Ishikawa (cell line): ENCODE measurements at regions not wholly inside any gene's neighbourhood (a gene's known extent, or its start where the extent isn't known, plus 50 kb on each side); places are given as distances from the start of the nearest gene placed in this dataset.

Source experiments
- CEBPB ChIP-seq: IDR thresholded peaks from 2 replicates; pipeline ENCODE4 v1.6.1; 2012
- CREB1 ChIP-seq: IDR thresholded peaks from 2 replicates; pipeline ENCODE4 v1.6.1; 2012; ENCODE audit warnings: low read depth
- EGR1 ChIP-seq: IDR thresholded peaks from 2 replicates; pipeline ENCODE4 v1.6.1; 2012
- EP300 ChIP-seq: IDR thresholded peaks from 2 replicates; pipeline ENCODE4 v1.6.1; 2012; ENCODE audit warnings: borderline replicate concordance
- FOXM1 ChIP-seq: IDR thresholded peaks from 2 replicates; pipeline ENCODE4 v1.6.1; 2012; ENCODE audit warnings: low read depth, borderline replicate concordance
- MAX ChIP-seq: IDR thresholded peaks from 2 replicates; pipeline ENCODE4 v1.6.1; 2012
- NFIC ChIP-seq: IDR thresholded peaks from 2 replicates; pipeline ENCODE4 v1.6.1; 2012
- RAD21 ChIP-seq: IDR thresholded peaks from 2 replicates; pipeline ENCODE4 v1.6.1; 2012; ENCODE audit warnings: low read depth
- REST ChIP-seq: IDR thresholded peaks from 2 replicates; pipeline ENCODE4 v1.6.1; 2012; ENCODE audit warnings: low read depth, mild to moderate bottlenecking
- TAF1 ChIP-seq: IDR thresholded peaks from 2 replicates; pipeline ENCODE4 v1.6.1; 2012; ENCODE audit warnings: low read depth, mild to moderate bottlenecking
- TCF12 ChIP-seq: IDR thresholded peaks from 2 replicates; pipeline ENCODE4 v1.6.1; 2012; ENCODE audit warnings: low read depth
- TEAD4 ChIP-seq: IDR thresholded peaks from 2 replicates; pipeline ENCODE4 v1.6.1; 2012
- USF1 ChIP-seq: IDR thresholded peaks from 2 replicates; pipeline ENCODE4 v1.6.1; 2012
- YY1 ChIP-seq: IDR thresholded peaks from 2 replicates; pipeline ENCODE4 v1.6.1; 2012; ENCODE audit warnings: low read depth
- ZBTB7A ChIP-seq: IDR thresholded peaks from 2 replicates; pipeline ENCODE4 v1.6.1; 2012; ENCODE audit warnings: low read depth

- no peak for TF ChIP-seq USF1
- TF ChIP-seq EP300, result no peak
- TF ChIP-seq ZBTB7A, result no peak
- no peak for TF ChIP-seq TAF1
- no peak for TF ChIP-seq MAX
- no peak for TF ChIP-seq NFIC
- no peak for TF ChIP-seq RAD21
- TF ChIP-seq TCF12, result no peak
- TF ChIP-seq FOXM1, result no peak
- no peak for TF ChIP-seq TEAD4
- no peak for TF ChIP-seq YY1
- TF ChIP-seq EGR1, result no peak
- no peak for TF ChIP-seq REST
- no peak for TF ChIP-seq CREB1
- no peak for TF ChIP-seq CEBPB
Observed at GRCh38 chr5:117892360-117892759, 1096.0 kb downstream of the DTWD2 start.

GRCh38 chr5:117889596-117889995 is 1098.8 kb downstream of the DTWD2 start:
- TF ChIP-seq RAD21 (no peak), USF1 (no peak), TAF1 (no peak), EP300 (no peak), TEAD4 (no peak), ZBTB7A (no peak), YY1 (no peak), EGR1 (no peak), NFIC (no peak), CREB1 (no peak), FOXM1 (no peak), REST (no peak), TCF12 (no peak), MAX (no peak), CEBPB (no peak)

- no peak for TF ChIP-seq CEBPB
- TF ChIP-seq TAF1, result no peak
- no peak for TF ChIP-seq RAD21
- TF ChIP-seq YY1, result no peak
- TF ChIP-seq FOXM1, result no peak
- TF ChIP-seq CREB1, result no peak
- no peak for TF ChIP-seq ZBTB7A
- no peak for TF ChIP-seq MAX
- TF ChIP-seq EP300, result no peak
- no peak for TF ChIP-seq EGR1
- TF ChIP-seq NFIC, result no peak
- no peak for TF ChIP-seq REST
- TF ChIP-seq TEAD4, result no peak
- TF ChIP-seq USF1, result no peak
- TF ChIP-seq TCF12, result no peak
Observed at GRCh38 chr5:117888688-117889087, 1099.7 kb downstream of the DTWD2 start.
